PC-9 (cell line): ENCODE measurements at regions not wholly inside any gene's neighbourhood (a gene's known extent, or its start where the extent isn't known, plus 50 kb on each side); places are given as distances from the start of the nearest gene placed in this dataset.
"Not testable (repeated sequence)": the region's sequence is repeated elsewhere in the genome, so short reads cannot be mapped to it uniquely, and the experiment has no call there.

Source experiments
- BruUV-seq: library from RNA; stranded (reverse); fragments of 400-500 nt; replicated peaks from 2 replicates; lab custom pipeline; 2021; lab: Mats Ljungman, UMichigan
- CTCF ChIA-PET: fragments of 300-600 bp; sonication (Branson Sonifier 250); formaldehyde crosslinking; loops from one replicate; lab custom pipeline; 2022; ENCODE audit warnings: antibody characterized with exemption; lab: Charles Lee
- POLR2A ChIA-PET: fragments of 300-600 bp; sonication (Branson Sonifier 250); formaldehyde crosslinking; loops from one replicate; lab custom pipeline; 2022; ENCODE audit warnings: antibody characterized with exemption; ENCODE audit not compliant: unreplicated experiment; lab: Charles Lee
- DNase-seq, 2 experiments: peaks; one replicate each; pipeline versions ENCODE4 v3.0.0 to v3.0.0-alpha.2; 2015 to 2022; ENCODE audit warnings: mixed read lengths in 1 of 2
- H2AFZ ChIP-seq: fragments of 200-600 bp; sonication (generic); 2 replicates; pipeline ENCODE4 v1.8.1; 2017; ENCODE audit warnings: antibody characterized with exemption
- H3F3A ChIP-seq: fragments of 200-600 bp; sonication (generic); 2 replicates; pipeline ENCODE4 v1.8.1; 2017; ENCODE audit warnings: antibody characterized with exemption, mild to moderate bottlenecking, low read depth; ENCODE audit not compliant: insufficient read depth
- H3K27ac ChIP-seq: fragments of 200-600 bp; sonication (generic); 2 replicates; pipeline ENCODE4 v1.6.1; 2016; ENCODE audit warnings: mixed run types
- H3K27me3 ChIP-seq: fragments of 200-600 bp; sonication (generic); 2 replicates; pipeline ENCODE4 v1.6.1; 2016; ENCODE audit warnings: low read depth, mixed run types; ENCODE audit not compliant: insufficient read depth
- H3K36me3 ChIP-seq: fragments of 200-600 bp; sonication (generic); 2 replicates; pipeline ENCODE4 v1.6.1; 2016; ENCODE audit warnings: low read depth, mixed run types
- H3K4me1 ChIP-seq: fragments of 200-600 bp; sonication (generic); replicated peaks from 2 replicates; pipeline ENCODE4 v1.6.1; 2016; ENCODE audit warnings: mixed run types; ENCODE audit not compliant: insufficient read depth
- H3K4me2 ChIP-seq: fragments of 200-600 bp; sonication (generic); 2 replicates; pipeline ENCODE4 v1.6.1; 2017; ENCODE audit warnings: mixed run types
- H3K4me3 ChIP-seq: fragments of 200-600 bp; sonication (generic); 2 replicates; pipeline ENCODE4 v1.6.1; 2016; ENCODE audit warnings: mixed run types
- H3K79me2 ChIP-seq: fragments of 200-600 bp; sonication (generic); 2 replicates; pipeline ENCODE4 v1.6.1; 2017; ENCODE audit warnings: low read depth, mixed run types
- H3K9me2 ChIP-seq: fragments of 200-600 bp; sonication (generic); 2 replicates; pipeline ENCODE4 v1.8.1; 2017; ENCODE audit warnings: mild to moderate bottlenecking; ENCODE audit not compliant: insufficient read depth
- H3K9me3 ChIP-seq: fragments of 200-600 bp; sonication (generic); 2 replicates; pipeline ENCODE4 v1.8.1; 2016; ENCODE audit warnings: low read depth; ENCODE audit not compliant: insufficient read depth
- H4K20me1 ChIP-seq: fragments of 200-600 bp; sonication (generic); 2 replicates; pipeline ENCODE4 v1.8.1; 2017; ENCODE audit not compliant: insufficient read depth
- EZH2 ChIP-seq: fragments of 200-600 bp; sonication (generic); IDR thresholded peaks from 2 replicates; pipeline ENCODE4 v1.8.0; 2017; ENCODE audit warnings: antibody characterized with exemption, low read depth
- intact Hi-C: fragments of 100-400 bp; cut with micrococcal nuclease; formaldehyde crosslinking; loops from one replicate; pipeline ENCODE4 v1.10.0; 2022; ENCODE audit not compliant: unreplicated experiment
- TF ChIP-seq, protein P1 (sequence below): fragments of 200-600 bp; sonication (generic); conservative IDR thresholded peaks from 2 replicates; pipeline ENCODE4 v1.6.1; 2017; ENCODE audit warnings: mixed run types, antibody characterized with exemption, mild to moderate bottlenecking, moderate library complexity

GRCh38 chr3:137583256-137583655 lies 180.9 kb upstream of the SOX14 start:
- intact Hi-C loops: no loop called here

DNA sequence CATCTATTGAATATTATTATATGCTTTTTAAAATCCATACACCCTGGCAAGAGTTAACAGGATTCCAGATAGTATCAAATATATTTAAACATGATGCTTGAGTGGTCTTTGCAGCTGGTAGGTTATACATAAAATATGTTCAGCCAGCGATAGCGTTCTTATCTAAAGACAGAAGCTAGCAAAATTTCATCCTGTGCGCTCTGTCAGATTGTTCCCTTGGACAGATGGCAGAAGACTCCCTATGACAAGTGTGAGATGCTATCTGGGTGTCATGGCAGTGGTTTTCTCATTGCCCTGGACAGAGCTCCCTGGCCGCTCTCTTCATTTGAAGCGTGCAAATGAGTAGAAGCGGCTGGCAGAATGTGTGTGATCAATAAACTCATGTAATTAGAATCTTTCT lies 175.2 kb upstream of the SOX14 start:
- Histone ChIP-seq H3K4me2 (no peak overlapping the region), H3K9me2 (no peaks in the 10 kb centered on the region), H4K20me1 (no peaks in the 10 kb centered on the region), H3K36me3 (no peaks in the 10 kb centered on the region), H3K4me3 (no peak overlapping the region), H3F3A (no peaks in the 10 kb centered on the region), H3K9me3 (no peaks in the 10 kb centered on the region), H3K79me2 (no peaks in the 10 kb centered on the region), H3K4me1 (no peaks in the 10 kb centered on the region), H2AFZ (no peak overlapping the region), H3K27me3 (no peaks in the 10 kb centered on the region), H3K27ac (no peak overlapping the region)
- no peak for TF ChIP-seq EZH2
- TF ChIP-seq, protein P1, sequence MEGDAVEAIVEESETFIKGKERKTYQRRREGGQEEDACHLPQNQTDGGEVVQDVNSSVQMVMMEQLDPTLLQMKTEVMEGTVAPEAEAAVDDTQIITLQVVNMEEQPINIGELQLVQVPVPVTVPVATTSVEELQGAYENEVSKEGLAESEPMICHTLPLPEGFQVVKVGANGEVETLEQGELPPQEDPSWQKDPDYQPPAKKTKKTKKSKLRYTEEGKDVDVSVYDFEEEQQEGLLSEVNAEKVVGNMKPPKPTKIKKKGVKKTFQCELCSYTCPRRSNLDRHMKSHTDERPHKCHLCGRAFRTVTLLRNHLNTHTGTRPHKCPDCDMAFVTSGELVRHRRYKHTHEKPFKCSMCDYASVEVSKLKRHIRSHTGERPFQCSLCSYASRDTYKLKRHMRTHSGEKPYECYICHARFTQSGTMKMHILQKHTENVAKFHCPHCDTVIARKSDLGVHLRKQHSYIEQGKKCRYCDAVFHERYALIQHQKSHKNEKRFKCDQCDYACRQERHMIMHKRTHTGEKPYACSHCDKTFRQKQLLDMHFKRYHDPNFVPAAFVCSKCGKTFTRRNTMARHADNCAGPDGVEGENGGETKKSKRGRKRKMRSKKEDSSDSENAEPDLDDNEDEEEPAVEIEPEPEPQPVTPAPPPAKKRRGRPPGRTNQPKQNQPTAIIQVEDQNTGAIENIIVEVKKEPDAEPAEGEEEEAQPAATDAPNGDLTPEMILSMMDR: no peak
- CTCF ChIA-PET: no interaction called here
- intact Hi-C loops: no loop called here
- DNase-seq: no peak
- BruUV-seq: no TSS peak
- POLR2A ChIA-PET: no interaction called here

More at GRCh38 chr3:137583256-137583655, 180.9 kb upstream of the SOX14 start:
- Histone ChIP-seq H3K4me1 (no peaks in the 10 kb centered on the region), H3K4me2 (no peak overlapping the region), H2AFZ (no peak overlapping the region), H3K9me3 (no peaks in the 10 kb centered on the region), H3K79me2 (no peaks in the 10 kb centered on the region), H3K4me3 (no peak overlapping the region), H3K27ac (no peak overlapping the region), H3K36me3 (no peaks in the 10 kb centered on the region), H3K27me3 (no peaks in the 10 kb centered on the region), H3K9me2 (no peaks in the 10 kb centered on the region), H4K20me1 (no peaks in the 10 kb centered on the region), H3F3A (no peaks in the 10 kb centered on the region)
- ChIA-PET CTCF (no interaction called here), POLR2A (no interaction called here)
- no TSS peak for BruUV-seq
- TF ChIP-seq, protein P1: no peak
- no peak for TF ChIP-seq EZH2
- no peak for DNase-seq

- H4K20me1 ChIP-seq, DNase-seq, POLR2A ChIA-PET, H3K27ac ChIP-seq, H3K36me3 ChIP-seq, H3F3A ChIP-seq, intact Hi-C loops, H3K4me2 ChIP-seq, BruUV-seq, CTCF ChIA-PET, H3K4me3 ChIP-seq, H3K9me2 ChIP-seq, H3K9me3 ChIP-seq, H2AFZ ChIP-seq, H3K4me1 ChIP-seq, H3K79me2 ChIP-seq: not testable (repeated sequence)
- H3K27me3 ChIP-seq: peaks cover 26% of the 10 kb centered on the region; the same call in 1 of the 2 replicates
Observed at GRCh38 chr3:137595415-137595814, 168.7 kb upstream of the SOX14 start.

- POLR2A ChIA-PET: no interaction called here
- CTCF ChIA-PET: no interaction called here
- Histone ChIP-seq H3K4me3 (no peak overlapping the region), H4K20me1 (no peaks in the 10 kb centered on the region), H3K27me3 (peaks cover 19% of the 10 kb centered on the region; the same call in 1 of the 2 replicates), H3K9me2 (no peaks in the 10 kb centered on the region), H2AFZ (no peak overlapping the region), H3F3A (no peaks in the 10 kb centered on the region), H3K4me1 (no peaks in the 10 kb centered on the region), H3K36me3 (no peaks in the 10 kb centered on the region), H3K27ac (no peak overlapping the region), H3K79me2 (no peaks in the 10 kb centered on the region), H3K4me2 (no peak overlapping the region), H3K9me3 (no peaks in the 10 kb centered on the region)
- no TSS peak for BruUV-seq
- no peak for DNase-seq
- intact Hi-C loops: no loop called here
- TF ChIP-seq EZH2: no peak
- TF ChIP-seq, protein P1: no peak
Observed at GRCh38 chr3:137610723-137611122, 153.4 kb upstream of the SOX14 start.
